Adrenal gland (tissue), 9 donors: ENCODE measurements at regions not wholly inside any gene's neighbourhood (a gene's known extent, or its start where the extent isn't known, plus 50 kb on each side); places are given as distances from the start of the nearest gene placed in this dataset.
A peak's percentile ranks its signal among the peaks of the same experiment; 100 is the strongest.

ENCODE experiments used
- DNase-seq, 7 donors: peaks; one replicate each; pipeline ENCODE4 v3.0.0-alpha.2; 2019 to 2020
- H3K27ac ChIP-seq, 5 donors: fragments of 200-600 bp; sonication (generic) in 4 of 5; 1 replicate in 3 of 5; 2 replicates in 2 of 5; pipeline versions ENCODE4 v1.5.1 to v1.8.0; 2016 to 2020; ENCODE audit warnings: mild to moderate bottlenecking in 1 of 5
- H3K27me3 ChIP-seq: fragments of 200-600 bp; 2 replicates; pipeline ENCODE4 v1.8.0; 2021
- H3K36me3 ChIP-seq, 2 donors: fragments of 200-600 bp; replicated peaks in 1 of 2; 1 replicate in 1 of 2; 2 replicates in 1 of 2; pipeline versions ENCODE4 v1.5.1 to v1.8.0; 2018 to 2022
- H3K4me1 ChIP-seq, 2 donors: fragments of 200-600 bp; replicated peaks in 1 of 2; 1 replicate in 1 of 2; 2 replicates in 1 of 2; pipeline versions ENCODE4 v1.5.1 to v1.8.0; 2018 to 2021
- H3K4me3 ChIP-seq, 4 donors: fragments of 200-600 bp; sonication (generic) in 3 of 4; one replicate each; pipeline ENCODE4 v1.5.1; 2016 to 2018
- H3K9me3 ChIP-seq, 3 donors: fragments of 200-600 bp; sonication (generic) in 1 of 3; replicated peaks in 1 of 3; 1 replicate in 2 of 3; 2 replicates in 1 of 3; pipeline versions ENCODE4 v1.5.1 to v1.8.0; 2016 to 2021
- POLR2A ChIP-seq, 2 donors: fragments of 450-650 bp; IDR thresholded peaks; one replicate each; pipeline ENCODE4 v1.6.1; 2017; ENCODE audit warnings: antibody characterized with exemption in 2 of 2, mild to moderate bottlenecking in 2 of 2, moderate library complexity in 1 of 2
- WGBS, 4 donors: extraction: QIAGEN DNeasy Blood & Tissue Kit in 2 of 4; methylation state at CpG; one replicate each; pipeline versions ENCODE4 v1.1.5 to v1.1.7; 2013 to 2017; 5-methylcytosine and 5-hydroxymethylcytosine counted together
- intact Hi-C, 2 donors: fragments of 100-400 bp; cut with DNase I; formaldehyde crosslinking; loops; one replicate each; pipeline versions ENCODE4 v1.14.1 to v1.15.0; 2022 to 2023
- TF ChIP-seq, protein P1 (sequence below), 6 experiments: fragments of 450-650 bp in 4 of 6; fragments of 200-600 bp in 2 of 6; sonication (generic) in 1 of 6; IDR thresholded peaks; 1 replicate in 5 of 6; 2 replicates in 1 of 6; pipeline versions ENCODE4 v1.5.1 to v1.8.0; 2016 to 2021; ENCODE audit warnings: antibody characterized with exemption in 6 of 6, mild to moderate bottlenecking in 2 of 6, moderate library complexity in 1 of 6
- donor health status: healthy with polysubstance abuse.
- donor health status: Bipolar disorder and iron deficiency.
- donor health status: DM: yes; HTN: yes; CAD: no.
- donor health status: DM: no; HTN: no; CAD: no.
- donor health status: DM: no; HTN: no; CAD: no.

DNA sequence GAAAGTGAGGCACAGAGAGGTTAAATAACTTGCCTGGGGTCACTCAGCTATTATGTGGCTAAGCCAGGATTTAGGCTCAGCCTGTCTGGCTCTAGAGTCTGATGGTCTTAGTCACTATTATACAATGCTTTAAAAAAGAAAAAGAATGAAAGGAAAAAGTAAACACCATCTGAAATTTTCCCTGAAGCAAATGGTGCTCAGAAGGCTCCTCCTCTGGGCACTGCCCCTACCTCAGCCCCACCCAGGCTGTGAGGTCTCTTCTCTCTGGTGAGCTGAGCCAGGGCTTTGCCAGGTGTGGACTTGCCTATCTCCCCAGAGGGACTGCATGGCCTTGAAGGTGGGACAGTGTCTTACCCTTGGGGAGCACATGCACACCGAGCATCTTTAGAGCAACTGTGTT is 117.5 kb upstream of the DYRK2 start:
- 83 to 100% (median 91%) methylated on average over 1 of the region's 1 CpG for WGBS, 4 donors
- Histone ChIP-seq H3K27me3 (no peaks in the 10 kb centered on the region), H3K9me3 (no peaks in the 10 kb centered on the region), H3K4me3 (no peak overlapping the region), H3K27ac (no peak overlapping the region), H3K36me3 (no peaks in the 10 kb centered on the region), H3K4me1 (peaks cover 0 to 4% of the 10 kb centered on the region in 2 donors)
- no peak for DNase-seq
- TF ChIP-seq, protein P1, sequence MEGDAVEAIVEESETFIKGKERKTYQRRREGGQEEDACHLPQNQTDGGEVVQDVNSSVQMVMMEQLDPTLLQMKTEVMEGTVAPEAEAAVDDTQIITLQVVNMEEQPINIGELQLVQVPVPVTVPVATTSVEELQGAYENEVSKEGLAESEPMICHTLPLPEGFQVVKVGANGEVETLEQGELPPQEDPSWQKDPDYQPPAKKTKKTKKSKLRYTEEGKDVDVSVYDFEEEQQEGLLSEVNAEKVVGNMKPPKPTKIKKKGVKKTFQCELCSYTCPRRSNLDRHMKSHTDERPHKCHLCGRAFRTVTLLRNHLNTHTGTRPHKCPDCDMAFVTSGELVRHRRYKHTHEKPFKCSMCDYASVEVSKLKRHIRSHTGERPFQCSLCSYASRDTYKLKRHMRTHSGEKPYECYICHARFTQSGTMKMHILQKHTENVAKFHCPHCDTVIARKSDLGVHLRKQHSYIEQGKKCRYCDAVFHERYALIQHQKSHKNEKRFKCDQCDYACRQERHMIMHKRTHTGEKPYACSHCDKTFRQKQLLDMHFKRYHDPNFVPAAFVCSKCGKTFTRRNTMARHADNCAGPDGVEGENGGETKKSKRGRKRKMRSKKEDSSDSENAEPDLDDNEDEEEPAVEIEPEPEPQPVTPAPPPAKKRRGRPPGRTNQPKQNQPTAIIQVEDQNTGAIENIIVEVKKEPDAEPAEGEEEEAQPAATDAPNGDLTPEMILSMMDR (IDR thresholded peaks at IDR 0.05), result no peak
- no peak for TF ChIP-seq POLR2A (IDR thresholded peaks at IDR 0.05)
- intact Hi-C loops, result no loop called here

DNA sequence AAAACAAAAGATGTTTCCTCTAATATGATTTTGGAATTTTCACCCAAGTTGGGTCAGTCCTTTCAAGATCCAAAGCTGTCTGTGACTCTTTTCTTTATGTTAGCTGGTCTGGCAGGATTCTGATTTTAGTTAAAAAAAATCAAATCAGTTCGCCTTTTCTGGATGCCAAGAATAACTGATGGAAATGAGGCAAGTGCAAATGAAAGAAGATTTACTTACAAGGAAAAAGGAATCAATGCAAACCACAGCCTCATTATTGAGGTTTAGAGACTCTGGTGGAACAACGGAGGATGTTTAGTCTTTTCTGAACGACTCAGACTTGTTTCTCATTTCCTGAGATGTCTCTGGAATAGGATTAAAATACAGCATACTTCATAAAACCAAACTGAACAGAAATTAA is 117.0 kb upstream of the DYRK2 start:
- H3K9me3 ChIP-seq, result no peaks in the 10 kb centered on the region
- no peaks in the 10 kb centered on the region for H3K36me3 ChIP-seq
- no peak overlapping the region for H3K4me3 ChIP-seq
- TF ChIP-seq POLR2A (IDR thresholded peaks at IDR 0.05), result no peak
- no peaks in the 10 kb centered on the region for H3K27me3 ChIP-seq
- intact Hi-C loops, result no loop called here
- 57 to 71% (median 63%) methylated on average over 3 of the region's 3 CpGs for WGBS, 4 donors
- no peak for DNase-seq
- no peak overlapping the region for H3K27ac ChIP-seq
- H3K4me1 ChIP-seq, result peaks cover 0 to 4% of the 10 kb centered on the region in 2 donors

DNA sequence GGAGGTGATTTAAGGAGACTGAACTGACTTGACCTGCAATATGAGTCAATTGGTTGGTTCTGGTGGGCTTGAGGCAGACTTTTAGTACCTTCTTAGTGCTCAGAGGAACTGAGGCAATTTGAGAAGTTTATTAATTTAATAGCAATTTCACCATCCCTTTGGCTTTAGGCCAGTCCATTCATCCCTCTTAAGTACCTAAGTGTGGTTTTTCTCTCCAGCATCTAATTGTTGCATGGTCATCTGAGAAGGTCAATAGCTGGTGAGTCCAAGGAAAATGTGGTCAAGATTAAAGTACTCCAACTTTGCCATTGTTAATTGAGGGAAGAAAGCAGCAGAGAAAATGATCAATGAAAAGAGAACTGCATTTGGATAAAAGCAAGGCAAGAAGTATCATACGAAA is 115.4 kb upstream of the DYRK2 start:
- TF ChIP-seq, protein P1 (IDR thresholded peaks at IDR 0.05), result no peak
- TF ChIP-seq POLR2A (IDR thresholded peaks at IDR 0.05), result no peak
- Histone ChIP-seq H3K27me3 (no peaks in the 10 kb centered on the region), H3K9me3 (no peaks in the 10 kb centered on the region), H3K4me3 (no peak overlapping the region), H3K36me3 (no peaks in the 10 kb centered on the region), H3K27ac (no peak overlapping the region), H3K4me1 (peaks cover 0 to 4% of the 10 kb centered on the region in 2 donors)
- no peak for DNase-seq
- 95 to 98% (median 97%) methylated on average over 1 of the region's 1 CpG for WGBS, 4 donors
- intact Hi-C loops, result no loop called here

DNA sequence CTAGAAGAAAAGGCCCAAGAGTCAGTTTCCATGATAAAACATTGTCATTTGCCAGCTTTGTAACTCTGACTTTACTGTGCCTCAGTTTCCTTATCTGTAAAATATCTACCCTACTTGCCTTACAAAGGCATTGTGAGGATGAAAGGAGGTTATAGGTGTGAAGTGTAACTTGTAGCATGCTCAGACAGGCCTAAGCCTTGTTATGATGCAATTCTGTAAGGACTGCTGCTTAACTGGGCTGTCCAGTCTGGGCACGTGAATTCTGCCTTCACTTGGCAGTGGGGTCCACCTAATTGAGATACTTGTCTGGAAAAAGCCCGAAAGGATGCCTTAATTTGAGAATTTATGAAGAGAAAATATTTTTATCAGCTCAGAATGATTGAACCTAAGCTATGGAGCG is 114.5 kb upstream of the DYRK2 start:
- TF ChIP-seq, protein P1 (IDR thresholded peaks at IDR 0.05), result no peak
- no peak for TF ChIP-seq POLR2A (IDR thresholded peaks at IDR 0.05)
- peaks cover 0 to 4% of the 10 kb centered on the region in 2 donors for H3K4me1 ChIP-seq
- H3K9me3 ChIP-seq, result no peaks in the 10 kb centered on the region
- no peaks in the 10 kb centered on the region for H3K27me3 ChIP-seq
- WGBS, 4 donors, result 58 to 88% (median 74%) methylated on average over 3 of the region's 3 CpGs
- intact Hi-C loops, result no loop called here
- no peak overlapping the region for H3K4me3 ChIP-seq
- H3K27ac ChIP-seq, result no peak overlapping the region
- H3K36me3 ChIP-seq, result no peaks in the 10 kb centered on the region
- DNase-seq, result no peak

DNA sequence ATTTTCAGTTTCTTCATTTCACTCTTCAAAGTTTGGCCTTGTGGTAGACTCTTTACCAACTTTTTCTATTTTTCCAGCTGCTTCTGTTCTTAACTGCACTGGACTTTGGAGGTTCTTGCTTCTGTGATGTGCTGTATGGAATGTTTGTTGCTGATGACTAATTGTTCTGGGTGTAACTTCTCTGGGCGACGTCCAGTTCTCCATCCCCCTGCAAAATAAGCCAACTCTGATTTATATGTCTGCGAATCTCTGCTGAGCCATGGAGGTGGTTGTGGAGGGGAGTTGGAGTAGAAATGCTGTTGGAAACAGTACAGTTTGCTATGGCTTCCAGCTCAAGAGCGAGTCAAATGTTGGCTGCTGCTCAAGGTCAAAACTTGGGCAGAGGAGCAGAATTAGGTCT is 113.9 kb upstream of the DYRK2 start:
- intact Hi-C loops, result no loop called here
- Histone ChIP-seq H3K4me1 (peaks cover 0 to 4% of the 10 kb centered on the region in 2 donors), H3K27me3 (no peaks in the 10 kb centered on the region), H3K27ac (no peak overlapping the region), H3K4me3 (no peak overlapping the region), H3K36me3 (no peaks in the 10 kb centered on the region), H3K9me3 (no peaks in the 10 kb centered on the region)
- 23 to 56% (median 29%) methylated on average over 4 of the region's 4 CpGs for WGBS, 4 donors
- DNase-seq, result peak; percentile 23 to 74 (median 54)
- no peak for TF ChIP-seq POLR2A (IDR thresholded peaks at IDR 0.05)
- TF ChIP-seq, protein P1 (IDR thresholded peaks at IDR 0.05), result no peak
